ENCODE measurements at regions not wholly inside any gene's neighbourhood (a gene's known extent, or its start where the extent isn't known, plus 50 kb on each side); places are given as distances from the start of the nearest gene placed in this dataset.

- Histone ChIP-seq H4K20me1 (ENCODE audit: control insufficient read depth, insufficient read depth, low read depth, low read length) (no peaks in the 10 kb centered on the region), H3K4me2 (ENCODE audit: low read length) (no peak overlapping the region), H3K4me1 (ENCODE audit: control insufficient read depth, low read length) (no peaks in the 10 kb centered on the region), H3K36me3 (ENCODE audit: control insufficient read depth, low read length) (no peaks in the 10 kb centered on the region), H3K79me2 (ENCODE audit: control insufficient read depth, low read length) (no peaks in the 10 kb centered on the region), H3F3A (ENCODE audit: control insufficient read depth, insufficient read depth) (no peaks in the 10 kb centered on the region), H3K9me2 (replicated peaks; ENCODE audit: control insufficient read depth, low read length) (no peaks in the 10 kb centered on the region), H3K27ac (ENCODE audit: low read depth, low read length) (no peak overlapping the region), H3K27me3 (ENCODE audit: control insufficient read depth, low read length) (no peaks in the 10 kb centered on the region), H3K9me3 (ENCODE audit: control insufficient read depth, insufficient read depth, low read length) (no peaks in the 10 kb centered on the region), H3K4me3 (ENCODE audit: low read length) (no peak overlapping the region)
- TF ChIP-seq EZH2phosphoT487 (IDR thresholded peaks at IDR 0.05; ENCODE audit: borderline replicate concordance, low read length) = no peak
- TF ChIP-seq CTCF (IDR thresholded peaks at IDR 0.05; ENCODE audit: low read depth, low read length, poor library complexity, severe bottlenecking) = no peak
Observed at GRCh38 chr3:81853431-81853830, 92.0 kb upstream of the GBE1 start.

DNA sequence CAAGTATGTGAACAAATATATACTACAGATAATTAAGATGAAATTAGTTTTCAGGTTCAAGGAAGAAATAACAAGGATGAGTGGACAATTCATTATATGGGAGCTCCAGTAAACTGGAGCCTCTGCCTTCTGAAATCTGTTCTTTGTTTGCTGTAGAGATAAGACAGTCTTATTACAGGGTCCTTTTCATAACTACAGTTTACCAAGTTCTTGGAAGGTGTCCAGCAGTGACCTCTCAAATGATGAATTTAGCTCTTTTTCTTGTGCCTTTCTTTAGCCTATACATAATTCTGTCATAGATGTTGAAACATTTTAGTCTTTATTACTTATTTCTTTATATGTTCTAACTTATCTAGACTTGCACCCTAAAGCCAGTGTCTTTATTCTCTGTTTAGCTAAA, 89.7 kb upstream of the GBE1 start:
- H3K27me3 ChIP-seq (ENCODE audit: control insufficient read depth, low read length) = no peaks in the 10 kb centered on the region
- H3K79me2 ChIP-seq (ENCODE audit: control insufficient read depth, low read length) = no peaks in the 10 kb centered on the region
- TF ChIP-seq CTCF (IDR thresholded peaks at IDR 0.05; ENCODE audit: low read depth, low read length, poor library complexity, severe bottlenecking) (no peak), EZH2phosphoT487 (IDR thresholded peaks at IDR 0.05; ENCODE audit: borderline replicate concordance, low read length) (no peak)
- no peaks in the 10 kb centered on the region for H3K36me3 ChIP-seq (ENCODE audit: control insufficient read depth, low read length)
- no peaks in the 10 kb centered on the region for H4K20me1 ChIP-seq (ENCODE audit: control insufficient read depth, insufficient read depth, low read depth, low read length)
- peaks cover 3% of the 10 kb centered on the region; the same call in 1 of the 2 replicates for H3K4me1 ChIP-seq (ENCODE audit: control insufficient read depth, low read length)
- H3F3A ChIP-seq (ENCODE audit: control insufficient read depth, insufficient read depth) = no peaks in the 10 kb centered on the region
- no peaks in the 10 kb centered on the region for H3K9me2 ChIP-seq (replicated peaks; ENCODE audit: control insufficient read depth, low read length)
- no peak overlapping the region for H3K4me3 ChIP-seq (ENCODE audit: low read length)
- no peaks in the 10 kb centered on the region for H3K9me3 ChIP-seq (ENCODE audit: control insufficient read depth, insufficient read depth, low read length)
- H3K27ac ChIP-seq (ENCODE audit: low read depth, low read length) = no peak overlapping the region
- H3K4me2 ChIP-seq (ENCODE audit: low read length) = no peak overlapping the region

GRCh38 chr3:81846988-81847387, 85.5 kb upstream of the GBE1 start:
- Histone ChIP-seq H3K4me1 (ENCODE audit: control insufficient read depth, low read length) (peaks cover 6% of the 10 kb centered on the region), H3K79me2 (ENCODE audit: control insufficient read depth, low read length) (no peaks in the 10 kb centered on the region), H4K20me1 (ENCODE audit: control insufficient read depth, insufficient read depth, low read depth, low read length) (no peaks in the 10 kb centered on the region), H3K4me2 (ENCODE audit: low read length) (no peak overlapping the region), H3K9me3 (ENCODE audit: control insufficient read depth, insufficient read depth, low read length) (no peaks in the 10 kb centered on the region), H3F3A (ENCODE audit: control insufficient read depth, insufficient read depth) (no peaks in the 10 kb centered on the region), H3K4me3 (ENCODE audit: low read length) (no peak overlapping the region), H3K9me2 (replicated peaks; ENCODE audit: control insufficient read depth, low read length) (no peaks in the 10 kb centered on the region), H3K36me3 (ENCODE audit: control insufficient read depth, low read length) (no peaks in the 10 kb centered on the region), H3K27ac (ENCODE audit: low read depth, low read length) (no peak overlapping the region), H3K27me3 (ENCODE audit: control insufficient read depth, low read length) (no peaks in the 10 kb centered on the region)
- no peak for TF ChIP-seq EZH2phosphoT487 (IDR thresholded peaks at IDR 0.05; ENCODE audit: borderline replicate concordance, low read length)
- no peak for TF ChIP-seq CTCF (IDR thresholded peaks at IDR 0.05; ENCODE audit: low read depth, low read length, poor library complexity, severe bottlenecking)
